ENCODE measurements at regions not wholly inside any gene's neighbourhood (a gene's known extent, or its start where the extent isn't known, plus 50 kb on each side); places are given as distances from the start of the nearest gene placed in this dataset.

DNA sequence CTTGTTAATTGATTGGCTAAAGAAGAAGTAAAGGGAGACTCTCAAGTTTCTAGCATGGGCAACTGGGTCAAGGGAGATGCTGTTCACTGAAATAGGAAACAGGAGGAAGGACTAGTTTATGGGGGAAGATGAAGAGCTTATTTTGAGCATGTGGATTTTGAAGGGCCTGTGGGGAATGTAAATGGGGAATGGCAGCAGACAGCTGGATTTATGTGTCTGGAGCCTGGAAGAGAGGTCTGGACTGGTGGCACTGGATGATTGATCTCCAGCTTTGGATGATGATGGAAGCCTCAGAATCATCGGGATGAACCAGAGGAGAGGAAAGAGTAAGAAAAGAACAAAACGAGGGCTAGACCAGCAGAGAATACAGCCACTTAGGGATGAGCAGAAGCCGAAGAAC lies 54.9 kb upstream of the ENAH start:
- H4K20me1 ChIP-seq (ENCODE audit: insufficient read depth, low read length): no peaks in the 10 kb centered on the region
- H3K4me3 ChIP-seq (replicated peaks in 1 of 3; ENCODE audit: insufficient read depth in 1 of 3, low read depth in 2 of 3, low read length in 3 of 3): no peak overlapping the region
- no peak for TF ChIP-seq CCDC6 (CRISPR knock-in tag; IDR thresholded peaks at IDR 0.05)
- no peak for TF ChIP-seq ZNF879 (CRISPR knock-in tag; IDR thresholded peaks at IDR 0.05)
- no peak for TF ChIP-seq ZBTB8A (CRISPR knock-in tag; IDR thresholded peaks at IDR 0.05; ENCODE audit: borderline replicate concordance, low read depth)
- no peak for TF ChIP-seq ZMYM2 (CRISPR knock-in tag; IDR thresholded peaks at IDR 0.05)
- TF ChIP-seq, protein P1, sequence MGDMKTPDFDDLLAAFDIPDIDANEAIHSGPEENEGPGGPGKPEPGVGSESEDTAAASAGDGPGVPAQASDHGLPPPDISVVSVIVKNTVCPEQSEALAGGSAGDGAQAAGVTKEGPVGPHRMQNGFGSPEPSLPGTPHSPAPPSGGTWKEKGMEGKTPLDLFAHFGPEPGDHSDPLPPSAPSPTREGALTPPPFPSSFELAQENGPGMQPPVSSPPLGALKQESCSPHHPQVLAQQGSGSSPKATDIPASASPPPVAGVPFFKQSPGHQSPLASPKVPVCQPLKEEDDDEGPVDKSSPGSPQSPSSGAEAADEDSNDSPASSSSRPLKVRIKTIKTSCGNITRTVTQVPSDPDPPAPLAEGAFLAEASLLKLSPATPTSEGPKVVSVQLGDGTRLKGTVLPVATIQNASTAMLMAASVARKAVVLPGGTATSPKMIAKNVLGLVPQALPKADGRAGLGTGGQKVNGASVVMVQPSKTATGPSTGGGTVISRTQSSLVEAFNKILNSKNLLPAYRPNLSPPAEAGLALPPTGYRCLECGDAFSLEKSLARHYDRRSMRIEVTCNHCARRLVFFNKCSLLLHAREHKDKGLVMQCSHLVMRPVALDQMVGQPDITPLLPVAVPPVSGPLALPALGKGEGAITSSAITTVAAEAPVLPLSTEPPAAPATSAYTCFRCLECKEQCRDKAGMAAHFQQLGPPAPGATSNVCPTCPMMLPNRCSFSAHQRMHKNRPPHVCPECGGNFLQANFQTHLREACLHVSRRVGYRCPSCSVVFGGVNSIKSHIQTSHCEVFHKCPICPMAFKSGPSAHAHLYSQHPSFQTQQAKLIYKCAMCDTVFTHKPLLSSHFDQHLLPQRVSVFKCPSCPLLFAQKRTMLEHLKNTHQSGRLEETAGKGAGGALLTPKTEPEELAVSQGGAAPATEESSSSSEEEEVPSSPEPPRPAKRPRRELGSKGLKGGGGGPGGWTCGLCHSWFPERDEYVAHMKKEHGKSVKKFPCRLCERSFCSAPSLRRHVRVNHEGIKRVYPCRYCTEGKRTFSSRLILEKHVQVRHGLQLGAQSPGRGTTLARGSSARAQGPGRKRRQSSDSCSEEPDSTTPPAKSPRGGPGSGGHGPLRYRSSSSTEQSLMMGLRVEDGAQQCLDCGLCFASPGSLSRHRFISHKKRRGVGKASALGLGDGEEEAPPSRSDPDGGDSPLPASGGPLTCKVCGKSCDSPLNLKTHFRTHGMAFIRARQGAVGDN (CRISPR knock-in tag; IDR thresholded peaks at IDR 0.05): no peak
- TF ChIP-seq SRSF4 (IDR thresholded peaks at IDR 0.05; ENCODE audit: low read depth, low read length, poor library complexity, severe bottlenecking): no peak
- TF ChIP-seq FOXP1 (IDR thresholded peaks at IDR 0.05): no peak
- TF ChIP-seq FOXP1 (CRISPR knock-in tag; IDR thresholded peaks at IDR 0.05): no peak
- no peak for TF ChIP-seq FOXK2 (IDR thresholded peaks at IDR 0.05)
- TF ChIP-seq ZSCAN21 (CRISPR knock-in tag; IDR thresholded peaks at IDR 0.05; ENCODE audit: borderline replicate concordance): no peak
- TF ChIP-seq HOXA9 (CRISPR knock-in tag; IDR thresholded peaks at IDR 0.05; ENCODE audit: borderline replicate concordance): no peak
- TF ChIP-seq, protein P2, sequence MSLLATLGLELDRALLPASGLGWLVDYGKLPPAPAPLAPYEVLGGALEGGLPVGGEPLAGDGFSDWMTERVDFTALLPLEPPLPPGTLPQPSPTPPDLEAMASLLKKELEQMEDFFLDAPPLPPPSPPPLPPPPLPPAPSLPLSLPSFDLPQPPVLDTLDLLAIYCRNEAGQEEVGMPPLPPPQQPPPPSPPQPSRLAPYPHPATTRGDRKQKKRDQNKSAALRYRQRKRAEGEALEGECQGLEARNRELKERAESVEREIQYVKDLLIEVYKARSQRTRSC (CRISPR knock-in tag; IDR thresholded peaks at IDR 0.05; ENCODE audit: low read depth): no peak
- TF ChIP-seq, protein P3, sequence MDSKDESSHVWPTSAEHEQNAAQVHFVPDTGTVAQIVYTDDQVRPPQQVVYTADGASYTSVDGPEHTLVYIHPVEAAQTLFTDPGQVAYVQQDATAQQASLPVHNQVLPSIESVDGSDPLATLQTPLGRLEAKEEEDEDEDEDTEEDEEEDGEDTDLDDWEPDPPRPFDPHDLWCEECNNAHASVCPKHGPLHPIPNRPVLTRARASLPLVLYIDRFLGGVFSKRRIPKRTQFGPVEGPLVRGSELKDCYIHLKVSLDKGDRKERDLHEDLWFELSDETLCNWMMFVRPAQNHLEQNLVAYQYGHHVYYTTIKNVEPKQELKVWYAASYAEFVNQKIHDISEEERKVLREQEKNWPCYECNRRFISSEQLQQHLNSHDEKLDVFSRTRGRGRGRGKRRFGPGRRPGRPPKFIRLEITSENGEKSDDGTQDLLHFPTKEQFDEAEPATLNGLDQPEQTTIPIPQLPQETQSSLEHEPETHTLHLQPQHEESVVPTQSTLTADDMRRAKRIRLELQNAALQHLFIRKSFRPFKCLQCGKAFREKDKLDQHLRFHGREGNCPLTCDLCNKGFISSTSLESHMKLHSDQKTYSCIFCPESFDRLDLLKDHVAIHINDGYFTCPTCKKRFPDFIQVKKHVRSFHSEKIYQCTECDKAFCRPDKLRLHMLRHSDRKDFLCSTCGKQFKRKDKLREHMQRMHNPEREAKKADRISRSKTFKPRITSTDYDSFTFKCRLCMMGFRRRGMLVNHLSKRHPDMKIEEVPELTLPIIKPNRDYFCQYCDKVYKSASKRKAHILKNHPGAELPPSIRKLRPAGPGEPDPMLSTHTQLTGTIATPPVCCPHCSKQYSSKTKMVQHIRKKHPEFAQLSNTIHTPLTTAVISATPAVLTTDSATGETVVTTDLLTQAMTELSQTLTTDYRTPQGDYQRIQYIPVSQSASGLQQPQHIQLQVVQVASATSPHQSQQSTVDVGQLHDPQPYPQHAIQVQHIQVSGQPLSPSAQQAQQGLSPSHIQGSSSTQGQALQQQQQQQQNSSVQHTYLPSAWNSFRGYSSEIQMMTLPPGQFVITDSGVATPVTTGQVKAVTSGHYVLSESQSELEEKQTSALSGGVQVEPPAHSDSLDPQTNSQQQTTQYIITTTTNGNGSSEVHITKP (CRISPR knock-in tag; IDR thresholded peaks at IDR 0.05; ENCODE audit: low read depth): no peak
- TF ChIP-seq, protein P4, sequence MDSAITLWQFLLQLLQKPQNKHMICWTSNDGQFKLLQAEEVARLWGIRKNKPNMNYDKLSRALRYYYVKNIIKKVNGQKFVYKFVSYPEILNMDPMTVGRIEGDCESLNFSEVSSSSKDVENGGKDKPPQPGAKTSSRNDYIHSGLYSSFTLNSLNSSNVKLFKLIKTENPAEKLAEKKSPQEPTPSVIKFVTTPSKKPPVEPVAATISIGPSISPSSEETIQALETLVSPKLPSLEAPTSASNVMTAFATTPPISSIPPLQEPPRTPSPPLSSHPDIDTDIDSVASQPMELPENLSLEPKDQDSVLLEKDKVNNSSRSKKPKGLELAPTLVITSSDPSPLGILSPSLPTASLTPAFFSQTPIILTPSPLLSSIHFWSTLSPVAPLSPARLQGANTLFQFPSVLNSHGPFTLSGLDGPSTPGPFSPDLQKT (CRISPR knock-in tag; IDR thresholded peaks at IDR 0.05; ENCODE audit: borderline replicate concordance): no peak
- H3K79me2 ChIP-seq (ENCODE audit: insufficient read depth, low read length): no peaks in the 10 kb centered on the region
- ATAC-seq: no peak
- no peak for DNase-seq (ENCODE audit: low spot score)
- no peak for FAIRE-seq
- ChIA-PET POLR2A (interaction anchor here (1.4 kb wide), 1 partner anchor 15 kb away, joined by 3 read pairs; no protein-coding TSS in a partner anchor), CTCF (ENCODE audit: low intra/inter-chr PET ratio, low total read pairs) (no interaction called here)
- H3K4me1 ChIP-seq (ENCODE audit: insufficient read depth, low read length): peaks cover 30% of the 10 kb centered on the region
- no peak overlapping the region for H3K4me2 ChIP-seq (ENCODE audit: low read depth, low read length)
- no peaks in the 10 kb centered on the region for H3K27me3 ChIP-seq (ENCODE audit: control insufficient read depth in 1 of 2, insufficient read depth in 2 of 2, low read length in 2 of 2)
- intact Hi-C loops (cut with micrococcal nuclease; ENCODE audit: unreplicated experiment): no loop called here
- no peak overlapping the region for H2AFZ ChIP-seq (ENCODE audit: low read length)
- H3K36me3 ChIP-seq (replicated peaks in 1 of 2; ENCODE audit: control insufficient read depth in 1 of 2, insufficient read depth in 2 of 2, low read length in 2 of 2): no peaks in the 10 kb centered on the region
- WGBS (ENCODE audit: low lambda C conversion rate): 39% methylated on average over 3 of the region's 3 CpGs
- no peaks in the 10 kb centered on the region for H3K9me3 ChIP-seq (ENCODE audit: low read length)
- BruUV-seq (replicated peaks): no TSS peak
- in situ Hi-C loops (cut with HindIII; ENCODE audit: extremely low pct_ligation_motif_present, low pct_unique_long_range_greater_than_20kb): no loop called here
- no peak overlapping the region for H3K9ac ChIP-seq (ENCODE audit: insufficient read depth, low read depth, low read length)
- H3K27ac ChIP-seq (ENCODE audit: extremely low read length, insufficient read depth, low read length): no peak overlapping the region

Measured in HepG2 (cell line).